ENCODE measurements at regions not wholly inside any gene's neighbourhood (a gene's known extent, or its start where the extent isn't known, plus 50 kb on each side); places are given as distances from the start of the nearest gene placed in this dataset.

- no peak overlapping the region for H3K4me3 ChIP-seq (ENCODE audit: low read length)
- no peak for DNase-seq (ENCODE audit: low read depth, low spot score)
Observed at GRCh38 chr5:111585291-111585690, 73.0 kb upstream of the STARD4 start.

GRCh38 chr5:111584651-111585050 lies 72.3 kb upstream of the STARD4 start:
- DNase-seq (ENCODE audit: low read depth, low spot score): no peak
- H3K4me3 ChIP-seq (ENCODE audit: low read length): no peak overlapping the region

DNA sequence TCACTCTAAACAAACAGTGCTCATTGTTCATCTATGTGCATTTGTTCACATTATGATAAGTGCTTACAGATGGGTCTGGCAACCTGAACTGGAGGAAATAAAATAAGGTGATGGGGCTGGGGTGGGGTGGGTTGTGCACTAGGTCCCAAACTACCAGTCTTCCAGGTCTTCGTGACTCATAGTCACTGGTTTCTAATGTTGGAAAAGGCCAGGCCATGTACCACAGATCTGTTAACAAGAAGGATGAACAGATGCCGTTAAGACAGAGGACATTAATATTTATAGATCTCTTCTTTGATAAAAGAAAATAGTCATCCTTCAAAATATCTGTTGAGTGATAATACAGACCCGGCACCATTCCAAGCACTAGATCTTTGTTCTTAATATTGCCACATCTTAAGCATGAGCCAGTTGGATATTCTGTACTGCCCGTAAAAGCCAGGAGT lies 71.4 kb upstream of the STARD4 start:
- no peak overlapping the region for H3K4me3 ChIP-seq (ENCODE audit: low read length)
- DNase-seq (ENCODE audit: low read depth, low spot score): no peak

DNA sequence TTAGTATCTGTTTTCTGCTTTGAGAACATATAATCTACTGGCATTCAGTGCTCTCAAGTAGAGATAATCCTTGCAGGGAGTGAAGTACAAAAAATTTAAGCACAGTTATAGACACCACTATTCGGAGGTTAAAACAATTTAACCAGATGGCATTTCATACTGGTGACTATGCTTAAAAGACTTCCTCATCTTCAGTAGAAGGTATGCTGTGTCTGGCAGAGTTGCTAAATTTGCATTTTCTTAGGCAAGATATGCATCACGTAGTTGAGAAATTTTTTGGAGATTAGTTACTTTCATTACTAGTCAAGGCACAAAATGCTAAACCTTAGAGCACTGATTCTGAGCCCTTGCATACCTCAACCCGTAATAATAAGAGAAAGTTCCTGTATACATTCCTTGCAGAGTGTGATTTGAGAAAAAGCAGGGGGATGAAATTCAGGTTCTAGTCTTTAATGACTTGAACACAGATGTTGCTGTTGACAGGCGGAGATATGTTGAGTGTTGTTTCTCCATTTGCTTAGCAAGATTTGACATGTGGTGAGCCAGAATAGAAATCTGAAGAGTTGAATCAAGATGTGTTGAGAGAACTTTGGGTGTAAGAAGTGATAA lies 70.8 kb upstream of the STARD4 start:
- no peak overlapping the region for H3K4me3 ChIP-seq (ENCODE audit: low read length)
- DNase-seq (ENCODE audit: low read depth, low spot score): no peak

DNA sequence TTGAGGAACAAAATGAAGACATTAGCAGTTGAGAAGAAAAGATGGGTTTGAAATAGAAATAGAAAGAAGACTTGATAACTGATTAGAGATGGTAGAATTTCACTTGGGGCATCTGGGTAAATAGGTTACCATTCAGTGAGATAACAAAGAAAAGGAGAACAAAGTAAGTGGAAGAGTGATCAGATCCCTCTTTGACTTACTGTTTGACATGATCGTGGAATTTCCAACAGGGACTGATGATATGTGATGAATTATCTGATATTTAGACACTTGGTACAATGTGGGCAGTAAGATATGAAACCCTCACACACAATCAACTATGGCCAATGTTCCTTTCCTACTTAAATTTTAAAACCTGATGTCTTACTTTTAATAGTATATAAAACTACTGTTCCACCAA lies 70.1 kb upstream of the STARD4 start:
- H3K4me3 ChIP-seq (ENCODE audit: low read length): no peak overlapping the region
- DNase-seq (ENCODE audit: low read depth, low spot score): no peak

- no peak overlapping the region for H3K4me3 ChIP-seq (ENCODE audit: low read length)
- DNase-seq (ENCODE audit: low read depth, low spot score): no peak
Observed at GRCh38 chr5:111580956-111581355, 68.6 kb upstream of the STARD4 start.

DNA sequence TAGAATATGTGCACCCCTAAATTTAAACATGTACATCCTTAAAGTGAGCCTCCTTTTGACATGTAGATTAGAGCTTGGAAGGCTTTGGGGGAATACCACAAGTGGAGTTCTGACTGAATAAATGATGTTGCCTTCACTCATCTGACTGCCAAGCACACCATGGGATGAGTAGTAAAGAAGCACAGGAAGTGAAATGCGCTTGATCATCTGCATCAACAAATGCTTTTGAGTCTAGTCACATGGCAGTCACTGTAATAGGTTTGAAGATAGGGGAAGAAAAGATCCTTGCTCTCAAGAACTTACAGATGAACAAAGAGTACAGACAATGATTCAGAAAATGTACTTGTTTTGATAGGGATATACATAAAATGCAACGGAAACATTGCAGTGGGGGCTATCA lies 62.0 kb upstream of the STARD4 start:
- no peak overlapping the region for H3K4me3 ChIP-seq (ENCODE audit: low read length)
- no peak for DNase-seq (ENCODE audit: low read depth, low spot score)

DNA sequence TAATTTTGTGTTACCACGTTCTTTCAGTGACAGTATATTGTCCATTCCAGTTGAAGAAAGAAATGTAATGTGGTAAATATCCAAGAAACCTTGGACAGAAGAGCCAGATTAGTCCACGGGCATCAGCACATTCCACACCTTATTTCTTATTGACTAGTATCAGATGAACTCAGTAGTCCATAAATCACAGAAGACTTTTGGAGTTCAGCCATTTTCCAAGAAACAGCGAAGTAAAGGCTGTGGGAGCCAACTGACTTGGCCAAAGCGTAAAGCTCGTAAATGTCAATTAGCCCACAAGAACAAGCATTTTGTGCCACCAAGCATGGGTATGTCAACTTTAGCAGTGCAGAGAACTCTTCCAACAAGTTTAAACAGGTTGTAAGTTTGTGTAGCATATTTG lies 60.2 kb upstream of the STARD4 start:
- no peak for DNase-seq (ENCODE audit: low read depth, low spot score)
- H3K4me3 ChIP-seq (ENCODE audit: low read length): no peak overlapping the region

DNA sequence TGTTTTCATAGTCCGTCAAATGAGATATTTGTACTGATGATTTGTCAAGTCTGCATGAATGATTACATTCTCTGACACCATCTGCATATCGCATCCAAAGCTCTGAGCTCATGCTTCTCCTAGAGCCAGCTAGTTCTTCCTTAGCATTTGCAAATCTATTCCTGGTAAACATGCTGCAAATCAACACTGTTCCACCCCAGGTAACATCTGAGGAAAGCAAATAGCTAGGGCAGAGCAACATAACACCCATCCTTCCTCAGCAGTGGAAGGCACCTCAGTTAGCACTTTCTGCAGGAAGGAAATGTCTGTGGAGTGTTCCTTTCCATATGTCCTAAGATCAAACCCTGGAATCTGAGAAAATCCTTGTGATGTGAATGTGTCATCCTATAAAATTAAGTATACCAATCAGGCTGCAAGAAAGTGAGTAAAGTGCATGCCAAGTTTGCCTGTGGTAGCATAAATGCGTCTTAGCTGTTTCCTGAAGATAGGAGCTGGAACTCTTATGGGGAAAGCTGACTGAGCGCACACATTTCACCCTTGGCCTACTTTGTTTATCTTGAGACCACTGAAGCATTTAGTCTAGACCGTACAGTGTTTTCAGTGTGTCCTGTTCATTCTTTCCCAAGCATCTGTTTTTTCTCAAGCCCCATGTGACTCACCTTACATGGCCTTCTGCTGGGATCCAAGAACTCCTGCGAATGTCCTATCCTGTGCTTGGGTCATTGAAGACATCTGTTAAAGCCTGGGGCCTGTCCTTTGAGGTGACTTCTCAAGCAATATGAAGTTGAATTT lies 50.9 kb upstream of the STARD4 start:
- H3K4me3 ChIP-seq (ENCODE audit: low read length): no peak overlapping the region
- no peak for DNase-seq (ENCODE audit: low read depth, low spot score)

GRCh38 chr5:111562561-111562960 lies 50.2 kb upstream of the STARD4 start:
- H3K4me3 ChIP-seq (ENCODE audit: low read length): no peak overlapping the region
- DNase-seq (ENCODE audit: low read depth, low spot score): no peak
